ENCODE measurements at regions not wholly inside any gene's neighbourhood (a gene's known extent, or its start where the extent isn't known, plus 50 kb on each side); places are given as distances from the start of the nearest gene placed in this dataset.
A peak's percentile ranks its signal among the peaks of the same experiment; 100 is the strongest.

DNA sequence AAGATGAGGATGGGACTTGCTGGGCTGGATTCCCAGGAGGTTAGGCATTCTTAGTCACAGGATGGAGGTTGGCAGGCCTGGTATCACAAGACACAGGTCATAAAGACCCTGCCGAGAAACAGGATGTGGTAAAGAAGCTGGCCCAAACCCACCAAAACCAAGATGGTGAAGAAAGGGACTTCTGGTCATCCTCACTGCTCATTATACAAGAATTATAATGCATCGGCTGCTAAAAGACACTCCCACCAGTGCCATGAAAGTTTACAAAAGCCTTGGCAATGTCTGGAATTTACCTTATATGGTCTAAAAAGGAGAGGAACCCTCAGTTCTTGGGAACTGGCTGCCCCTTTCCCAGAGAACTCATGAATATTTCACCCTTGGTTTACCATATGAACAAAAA lies 345.5 kb upstream of the POM121L12 start:
- H3K4me3 ChIP-seq (ENCODE audit: low read depth, low read length): no peak overlapping the region
- TF ChIP-seq, protein P1, sequence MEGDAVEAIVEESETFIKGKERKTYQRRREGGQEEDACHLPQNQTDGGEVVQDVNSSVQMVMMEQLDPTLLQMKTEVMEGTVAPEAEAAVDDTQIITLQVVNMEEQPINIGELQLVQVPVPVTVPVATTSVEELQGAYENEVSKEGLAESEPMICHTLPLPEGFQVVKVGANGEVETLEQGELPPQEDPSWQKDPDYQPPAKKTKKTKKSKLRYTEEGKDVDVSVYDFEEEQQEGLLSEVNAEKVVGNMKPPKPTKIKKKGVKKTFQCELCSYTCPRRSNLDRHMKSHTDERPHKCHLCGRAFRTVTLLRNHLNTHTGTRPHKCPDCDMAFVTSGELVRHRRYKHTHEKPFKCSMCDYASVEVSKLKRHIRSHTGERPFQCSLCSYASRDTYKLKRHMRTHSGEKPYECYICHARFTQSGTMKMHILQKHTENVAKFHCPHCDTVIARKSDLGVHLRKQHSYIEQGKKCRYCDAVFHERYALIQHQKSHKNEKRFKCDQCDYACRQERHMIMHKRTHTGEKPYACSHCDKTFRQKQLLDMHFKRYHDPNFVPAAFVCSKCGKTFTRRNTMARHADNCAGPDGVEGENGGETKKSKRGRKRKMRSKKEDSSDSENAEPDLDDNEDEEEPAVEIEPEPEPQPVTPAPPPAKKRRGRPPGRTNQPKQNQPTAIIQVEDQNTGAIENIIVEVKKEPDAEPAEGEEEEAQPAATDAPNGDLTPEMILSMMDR (IDR thresholded peaks at IDR 0.05; ENCODE audit: low read depth, low read length): no peak
- DNase-seq (ENCODE audit: low read depth, low spot score): peak; percentile 35
- in situ Hi-C loops (cut with HindIII; ENCODE audit: low sequenced_read_pairs): no loop called here

DNA sequence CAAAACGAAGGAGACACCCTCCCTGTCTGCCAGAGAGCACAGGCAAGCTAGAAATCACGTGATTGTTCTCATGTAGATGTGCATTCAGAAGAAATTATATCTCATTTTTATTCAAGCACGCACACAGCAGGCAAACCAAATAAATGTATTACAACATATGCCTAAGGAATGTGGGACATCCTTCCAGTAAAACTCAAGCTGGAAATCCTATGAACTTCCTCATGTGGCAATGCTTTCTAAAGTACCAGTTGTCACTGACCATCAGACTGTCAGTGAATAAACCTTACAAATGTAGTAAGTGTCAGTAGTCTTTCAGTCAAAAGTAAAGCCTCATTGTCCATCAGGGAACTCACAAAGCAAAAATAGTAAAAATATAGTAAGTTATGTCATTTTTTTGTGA lies 350.1 kb upstream of the POM121L12 start:
- TF ChIP-seq, protein P1 (IDR thresholded peaks at IDR 0.05; ENCODE audit: low read depth, low read length): no peak
- DNase-seq (ENCODE audit: low read depth, low spot score): no peak
- H3K4me3 ChIP-seq (ENCODE audit: low read depth, low read length): no peak overlapping the region
- in situ Hi-C loops (cut with HindIII; ENCODE audit: low sequenced_read_pairs): no loop called here

DNA sequence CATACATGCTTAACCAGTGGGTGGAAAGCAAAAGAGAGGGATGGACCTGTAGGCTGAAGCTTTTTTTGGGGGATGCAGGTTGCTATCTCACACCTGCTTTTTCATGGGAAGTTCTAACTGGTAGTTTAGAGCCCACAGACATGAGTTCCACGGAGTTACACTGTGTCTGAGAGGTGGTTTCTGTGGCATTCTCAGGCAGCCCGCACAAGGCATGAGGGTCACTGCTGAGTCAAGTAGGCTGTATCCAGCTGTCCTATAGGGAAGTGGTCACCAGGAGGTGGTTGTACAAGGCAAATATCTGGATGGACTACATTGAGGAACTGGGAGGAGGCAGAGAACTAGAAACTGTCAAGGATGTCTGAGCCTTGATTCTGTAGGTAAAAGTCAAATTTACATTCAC lies 351.0 kb upstream of the POM121L12 start:
- no peak for DNase-seq (ENCODE audit: low read depth, low spot score)
- in situ Hi-C loops (cut with HindIII; ENCODE audit: low sequenced_read_pairs): no loop called here
- TF ChIP-seq, protein P1 (IDR thresholded peaks at IDR 0.05; ENCODE audit: low read depth, low read length): no peak
- H3K4me3 ChIP-seq (ENCODE audit: low read depth, low read length): no peak overlapping the region

DNA sequence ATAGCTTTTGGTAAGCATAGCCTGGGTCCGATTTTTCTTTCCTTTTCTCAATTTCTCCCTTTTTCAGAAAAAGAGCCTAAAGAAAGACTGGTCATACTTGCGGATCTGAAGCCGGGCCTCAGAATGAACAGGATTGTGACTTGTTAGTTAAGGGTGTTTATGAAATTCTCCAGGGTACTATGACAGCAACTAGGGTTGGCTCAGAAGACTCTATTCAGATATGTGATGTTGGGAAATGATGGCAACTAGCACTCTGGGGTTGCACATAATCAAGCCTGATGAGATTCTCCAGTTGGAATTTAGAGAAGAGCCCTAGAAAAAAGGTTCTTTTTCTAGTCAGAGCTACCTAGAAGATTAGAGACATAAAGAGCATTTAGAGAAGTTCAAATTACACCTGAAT lies 352.4 kb upstream of the POM121L12 start:
- TF ChIP-seq, protein P1 (IDR thresholded peaks at IDR 0.05; ENCODE audit: low read depth, low read length): no peak
- DNase-seq (ENCODE audit: low read depth, low spot score): no peak
- in situ Hi-C loops (cut with HindIII; ENCODE audit: low sequenced_read_pairs): no loop called here
- no peak overlapping the region for H3K4me3 ChIP-seq (ENCODE audit: low read depth, low read length)

DNA sequence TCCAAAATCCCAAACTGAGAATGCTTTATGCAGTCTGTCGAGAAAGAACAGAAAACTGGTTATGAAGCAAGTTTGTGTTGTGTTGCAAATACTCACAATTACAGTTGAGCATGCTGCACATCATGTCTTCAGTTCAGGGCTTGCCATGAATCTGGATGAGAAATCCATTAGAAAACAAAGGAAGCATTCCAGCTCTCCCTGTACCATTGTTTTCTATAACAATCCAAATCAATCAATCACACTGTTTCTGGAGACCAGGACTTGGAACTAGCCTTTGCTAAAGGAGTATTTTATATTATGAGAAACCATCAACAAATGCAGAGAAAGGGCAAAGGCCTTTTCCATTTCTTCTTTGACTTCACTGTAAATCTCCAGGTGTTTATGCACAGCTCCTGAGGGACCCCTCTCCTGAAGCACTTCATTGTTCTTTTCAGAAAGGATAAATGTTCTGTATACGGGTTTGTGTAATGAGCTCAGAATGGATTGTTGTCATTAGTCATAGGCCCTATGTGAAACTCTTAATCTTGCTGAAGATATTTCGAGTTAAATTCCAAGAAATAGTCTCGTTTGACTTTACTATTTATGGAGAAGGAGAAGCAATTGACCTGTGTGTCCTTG lies 364.7 kb upstream of the POM121L12 start:
- in situ Hi-C loops (cut with HindIII; ENCODE audit: low sequenced_read_pairs): no loop called here
- DNase-seq (ENCODE audit: low read depth, low spot score): no peak
- no peak overlapping the region for H3K4me3 ChIP-seq (ENCODE audit: low read depth, low read length)
- TF ChIP-seq, protein P1 (IDR thresholded peaks at IDR 0.05; ENCODE audit: low read depth, low read length): no peak

DNA sequence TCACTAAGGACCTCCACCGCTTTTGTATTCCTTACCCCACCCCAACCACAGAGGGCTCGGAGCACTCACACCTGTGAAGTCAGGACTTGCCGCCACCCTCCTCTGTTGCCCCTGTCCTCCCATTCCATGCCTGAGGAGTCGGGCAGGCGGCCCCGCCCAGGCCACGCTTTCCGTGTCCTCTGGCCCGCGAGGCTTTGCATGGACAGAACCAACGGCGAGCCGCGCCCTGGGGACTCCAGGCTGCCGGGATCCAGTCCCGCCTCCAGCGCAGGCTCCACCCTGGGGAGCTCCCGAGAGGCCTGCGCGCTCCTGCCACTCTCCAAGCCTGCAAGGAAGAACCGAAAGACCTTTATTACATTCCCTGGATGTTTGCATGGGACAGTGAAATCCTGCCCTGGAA lies 366.4 kb upstream of the POM121L12 start:
- in situ Hi-C loops (cut with HindIII; ENCODE audit: low sequenced_read_pairs): no loop called here
- no peak for DNase-seq (ENCODE audit: low read depth, low spot score)
- H3K4me3 ChIP-seq (ENCODE audit: low read depth, low read length): no peak overlapping the region
- TF ChIP-seq, protein P1 (IDR thresholded peaks at IDR 0.05; ENCODE audit: low read depth, low read length): no peak

DNA sequence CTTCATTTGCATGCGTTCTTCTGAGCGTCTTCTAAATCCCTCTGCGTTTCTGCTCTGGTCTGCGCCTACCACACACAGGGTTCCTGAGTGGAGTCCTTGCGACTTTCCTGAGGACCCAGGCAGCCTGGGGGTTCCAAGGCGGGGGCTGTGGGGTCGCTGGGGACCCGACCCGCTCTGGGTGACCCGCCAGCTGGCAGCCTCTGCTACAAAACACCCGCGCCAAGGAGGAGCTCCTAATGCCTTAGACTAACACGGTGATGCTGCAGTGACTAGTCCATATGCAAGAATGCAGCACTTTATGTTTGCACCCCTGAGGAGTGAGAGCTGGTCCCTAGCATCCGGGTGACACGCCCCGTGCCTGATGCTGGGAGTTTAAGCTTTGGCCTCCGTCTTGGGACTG lies 367.0 kb upstream of the POM121L12 start:
- H3K4me3 ChIP-seq (ENCODE audit: low read depth, low read length): no peak overlapping the region
- in situ Hi-C loops (cut with HindIII; ENCODE audit: low sequenced_read_pairs): no loop called here
- DNase-seq (ENCODE audit: low read depth, low spot score): no peak
- TF ChIP-seq, protein P1 (IDR thresholded peaks at IDR 0.05; ENCODE audit: low read depth, low read length): no peak
